HUES48 (cell line): ENCODE measurements at regions not wholly inside any gene's neighbourhood (a gene's known extent, or its start where the extent isn't known, plus 50 kb on each side); places are given as distances from the start of the nearest gene placed in this dataset.
A peak's percentile ranks its signal among the peaks of the same experiment; 100 is the strongest.
"Not testable (repeated sequence)": the region's sequence is repeated elsewhere in the genome, so short reads cannot be mapped to it uniquely, and the experiment has no call there.

ENCODE experiments used
- H3K27ac ChIP-seq: one replicate; pipeline ENCODE4 v1.7.0; 2013; ENCODE audit warnings: low read depth, low read length, inconsistent platforms
- H3K27me3 ChIP-seq: 2 replicates; pipeline ENCODE4 v1.6.1; 2013; ENCODE audit warnings: mild to moderate bottlenecking, low read length; ENCODE audit not compliant: control insufficient read depth, insufficient read depth
- H3K36me3 ChIP-seq: 2 replicates; pipeline ENCODE4 v1.6.1; 2013; ENCODE audit warnings: low read length; ENCODE audit not compliant: control insufficient read depth, insufficient read depth
- H3K4me1 ChIP-seq: 2 replicates; pipeline ENCODE4 v1.6.1; 2013; ENCODE audit warnings: mild to moderate bottlenecking, low read length; ENCODE audit not compliant: control insufficient read depth, insufficient read depth
- H3K4me3 ChIP-seq: 2 replicates; pipeline ENCODE4 v1.5.1; 2013; ENCODE audit warnings: mild to moderate bottlenecking, low read depth, low read length
- H3K9ac ChIP-seq: 2 replicates; pipeline ENCODE4 v1.6.1; 2013; ENCODE audit warnings: mild to moderate bottlenecking, low read depth, low read length, moderate library complexity
- H3K9me3 ChIP-seq: 2 replicates; pipeline ENCODE4 v1.6.1; 2013; ENCODE audit warnings: low read length; ENCODE audit not compliant: control insufficient read depth, insufficient read depth

- Histone ChIP-seq H3K4me1 (0 out of 2 replicates have a peak, but pooled peaks cover 3% of the 10 kb centered on the region), H3K27ac (no peak overlapping the region), H3K36me3 (no peaks in the 10 kb centered on the region), H3K4me3 (no peak overlapping the region), H3K9ac (no peak overlapping the region), H3K27me3 (no peaks in the 10 kb centered on the region), H3K9me3 (no peaks in the 10 kb centered on the region)
Measured at GRCh38 chr21:14288922-14289321, 73.0 kb downstream of the RBM11 start.

GRCh38 chr21:14285147-14285761, 69.3 kb downstream of the RBM11 start:
- no peaks in the 10 kb centered on the region for H3K9me3 ChIP-seq
- no peak overlapping the region for H3K9ac ChIP-seq
- H3K27me3 ChIP-seq, result no peaks in the 10 kb centered on the region
- no peak overlapping the region for H3K27ac ChIP-seq
- H3K36me3 ChIP-seq, result no peaks in the 10 kb centered on the region
- H3K4me3 ChIP-seq, result no peak overlapping the region
- peaks cover 21% of the 10 kb centered on the region for H3K4me1 ChIP-seq

GRCh38 chr21:14284481-14284880, 68.5 kb downstream of the RBM11 start:
- Histone ChIP-seq H3K9ac (no peak overlapping the region), H3K27me3 (no peaks in the 10 kb centered on the region), H3K27ac (no peak overlapping the region), H3K9me3 (no peaks in the 10 kb centered on the region), H3K4me3 (no peak overlapping the region), H3K4me1 (peaks cover 28% of the 10 kb centered on the region), H3K36me3 (no peaks in the 10 kb centered on the region)

- Histone ChIP-seq H3K9ac (peak overlapping the region; percentile 46; the same call in 1 of the 2 replicates), H3K4me1 (peaks cover 29% of the 10 kb centered on the region), H3K27ac (peak overlapping the region; percentile 66), H3K4me3 (peak overlapping the region; percentile 53)
- not testable (repeated sequence) for H3K36me3 ChIP-seq, H3K27me3 ChIP-seq, H3K9me3 ChIP-seq
Measured at GRCh38 chr21:14281188-14281900, 65.4 kb downstream of the RBM11 start.
